IMR-90 (cell line): ENCODE measurements at regions not wholly inside any gene's neighbourhood (a gene's known extent, or its start where the extent isn't known, plus 50 kb on each side); places are given as distances from the start of the nearest gene placed in this dataset.

Experiments
- ATAC-seq: fragments of 200-7000 bp; cut with Tn5 transposase; 2 replicates; pipeline ENCODE4 v1.9.1; 2020; ENCODE audit warnings: low read depth, mild to moderate bottlenecking, moderate library complexity
- BruUV-seq: library from RNA; stranded (reverse); fragments of 400-500 nt; replicated peaks from 2 replicates; lab custom pipeline; 2021; lab: Mats Ljungman, UMichigan
- CTCF ChIA-PET: fragments of 300-600 bp; formaldehyde crosslinking; extraction: SDS; loops from one replicate; lab custom pipeline; 2021; ENCODE audit warnings: antibody characterized with exemption; lab: Yijun Ruan, JAX
- POLR2A ChIA-PET: fragments of 300-600 bp; sonication (Branson Sonifier 250); formaldehyde crosslinking; loops from one replicate; lab custom pipeline; 2022; ENCODE audit warnings: antibody characterized with exemption; ENCODE audit not compliant: unreplicated experiment; lab: Charles Lee
- DNase-seq: peaks from one replicate; pipeline ENCODE4 v3.0.0; 2013
- H2AFZ ChIP-seq: replicated peaks from 2 replicates; pipeline ENCODE3; 2013; ENCODE audit warnings: low read length, mild to moderate bottlenecking; ENCODE audit not compliant: poor library complexity
- H2AK5ac ChIP-seq: 2 replicates; pipeline ENCODE4 v1.6.1; 2013; ENCODE audit warnings: low read depth, low read length, inconsistent platforms
- H2AK9ac ChIP-seq: replicated peaks from 2 replicates; pipeline ENCODE3; 2013; ENCODE audit warnings: mild to moderate bottlenecking, low read depth, low read length, moderate library complexity; ENCODE audit not compliant: poor library complexity
- H2BK120ac ChIP-seq: 2 replicates; pipeline ENCODE4 v1.6.1; 2013; ENCODE audit warnings: low read depth, low read length, inconsistent platforms
- H2BK15ac ChIP-seq: 3 replicates; pipeline ENCODE4 v1.6.1; 2013; ENCODE audit warnings: low read depth, low read length, inconsistent platforms
- H2BK20ac ChIP-seq: 2 replicates; pipeline ENCODE4 v1.6.1; 2013; ENCODE audit warnings: low read depth, mild to moderate bottlenecking, inconsistent platforms, low read length, moderate library complexity
- H2BK5ac ChIP-seq: 2 replicates; pipeline ENCODE4 v1.6.1; 2013; ENCODE audit warnings: mild to moderate bottlenecking, low read depth, low read length, inconsistent platforms; ENCODE audit not compliant: poor library complexity, severe bottlenecking
- H3K14ac ChIP-seq: replicated peaks from 2 replicates; pipeline ENCODE4 v1.6.1; 2013; ENCODE audit warnings: low read depth, low read length, inconsistent platforms
- H3K18ac ChIP-seq: 2 replicates; pipeline ENCODE4 v1.6.1; 2013; ENCODE audit warnings: low read depth, low read length, control low read depth
- H3K23ac ChIP-seq: 2 replicates; pipeline ENCODE4 v1.6.1; 2013; ENCODE audit warnings: low read depth, low read length, inconsistent platforms
- H3K27ac ChIP-seq: 2 replicates; pipeline ENCODE4 v1.5.1; 2013; ENCODE audit warnings: mild to moderate bottlenecking, control low read depth, low read length; ENCODE audit not compliant: insufficient read depth
- H3K27me3 ChIP-seq: 2 replicates; pipeline ENCODE4 v1.6.1; 2013; ENCODE audit warnings: low read length; ENCODE audit not compliant: control insufficient read depth, insufficient read depth
- H3K36me3 ChIP-seq: 2 replicates; pipeline ENCODE4 v1.6.1; 2013; ENCODE audit warnings: low read length, mixed read lengths; ENCODE audit not compliant: control insufficient read depth, insufficient read depth
- H3K4ac ChIP-seq: 2 replicates; pipeline ENCODE4 v1.6.1; 2013; ENCODE audit warnings: low read depth, low read length, inconsistent platforms
- H3K4me1 ChIP-seq: 2 replicates; pipeline ENCODE4 v1.6.1; 2013; ENCODE audit warnings: low read length, mixed read lengths; ENCODE audit not compliant: control insufficient read depth, insufficient read depth
- H3K4me2 ChIP-seq: 2 replicates; pipeline ENCODE4 v1.6.1; 2013; ENCODE audit warnings: low read depth, mild to moderate bottlenecking, control low read depth, low read length, moderate library complexity
- H3K4me3 ChIP-seq: 2 replicates; pipeline ENCODE4 v1.5.1; 2013; ENCODE audit warnings: low read depth, mild to moderate bottlenecking, control low read depth, low read length, moderate library complexity; ENCODE audit not compliant: insufficient read depth
- H3K56ac ChIP-seq: 2 replicates; pipeline ENCODE4 v1.6.1; 2013; ENCODE audit warnings: low read length, inconsistent platforms; ENCODE audit not compliant: insufficient read depth; ENCODE audit errors: extremely low read depth
- H3K79me1 ChIP-seq, 2 experiments: 2 replicates each; pipeline ENCODE4 v1.6.1; 2013; ENCODE audit warnings: low read length in 2 of 2, inconsistent platforms in 1 of 2, low read depth in 1 of 2
- H3K9ac ChIP-seq: 2 replicates; pipeline ENCODE4 v1.6.1; 2013; ENCODE audit warnings: low read depth, low read length, control low read depth
- H3K9me1 ChIP-seq: 2 replicates; pipeline ENCODE4 v1.6.1; 2013; ENCODE audit warnings: low read length, inconsistent platforms; ENCODE audit not compliant: insufficient read depth
- H3K9me3 ChIP-seq: 2 replicates; pipeline ENCODE4 v1.6.1; 2013; ENCODE audit warnings: low read length; ENCODE audit not compliant: control insufficient read depth, insufficient read depth
- H4K20me1 ChIP-seq: 2 replicates; pipeline ENCODE4 v1.6.1; 2013; ENCODE audit warnings: low read length, inconsistent platforms; ENCODE audit not compliant: insufficient read depth
- H4K5ac ChIP-seq: 2 replicates; pipeline ENCODE4 v1.6.1; 2013; ENCODE audit warnings: mild to moderate bottlenecking, low read depth, low read length, control low read depth
- H4K8ac ChIP-seq, 2 experiments: 2 replicates each; pipeline ENCODE4 v1.6.1; 2013; ENCODE audit warnings: low read depth in 2 of 2, low read length in 2 of 2, control low read depth in 1 of 2, inconsistent platforms in 1 of 2
- H4K91ac ChIP-seq: 2 replicates; pipeline ENCODE4 v1.6.1; 2013; ENCODE audit warnings: low read depth, low read length, inconsistent platforms; ENCODE audit not compliant: insufficient read depth
- BHLHE40 ChIP-seq: fragments of 150-350 bp; IDR thresholded peaks from 2 replicates; pipeline ENCODE4 v1.6.1; 2016; ENCODE audit warnings: mild to moderate bottlenecking, low read depth, low read length
- CEBPB ChIP-seq: IDR thresholded peaks from 2 replicates; pipeline ENCODE4 v1.6.1; 2012; ENCODE audit warnings: low read depth, low read length, improper control_type of control experiment
- CHD1 ChIP-seq: IDR thresholded peaks from 2 replicates; pipeline ENCODE4 v1.6.1; 2012; ENCODE audit warnings: low read depth, low read length, improper control_type of control experiment
- FOS ChIP-seq: fragments of 150-350 bp; IDR thresholded peaks from 2 replicates; pipeline ENCODE4 v1.6.1; 2016; ENCODE audit warnings: low read depth, low read length
- MAFK ChIP-seq: IDR thresholded peaks from 2 replicates; pipeline ENCODE4 v1.6.1; 2012; ENCODE audit warnings: low read depth, low read length, improper control_type of control experiment
- MAZ ChIP-seq: IDR thresholded peaks from 2 replicates; pipeline ENCODE4 v1.6.1; 2012; ENCODE audit warnings: low read depth, mild to moderate bottlenecking, low read length, improper control_type of control experiment, moderate library complexity, borderline replicate concordance
- MXI1 ChIP-seq: IDR thresholded peaks from 2 replicates; pipeline ENCODE4 v1.6.1; 2012; ENCODE audit warnings: low read depth, mild to moderate bottlenecking, low read length, moderate library complexity, borderline replicate concordance
- NFE2L2 ChIP-seq: fragments of 150-350 bp; IDR thresholded peaks from 2 replicates; pipeline ENCODE4 v1.6.1; 2016; ENCODE audit warnings: low read depth, mild to moderate bottlenecking, low read length
- POLR2A ChIP-seq: IDR thresholded peaks from 2 replicates; pipeline ENCODE4 v1.6.1; 2012; ENCODE audit warnings: mild to moderate bottlenecking, low read depth, low read length
- RAD21 ChIP-seq: IDR thresholded peaks from 2 replicates; pipeline ENCODE4 v1.6.1; 2012; ENCODE audit warnings: low read length, improper control_type of control experiment
- RCOR1 ChIP-seq: IDR thresholded peaks from 2 replicates; pipeline ENCODE4 v1.6.1; 2012; ENCODE audit warnings: mild to moderate bottlenecking, low read length, improper control_type of control experiment; ENCODE audit not compliant: insufficient replicate concordance
- RFX5 ChIP-seq: IDR thresholded peaks from 2 replicates; pipeline ENCODE4 v1.8.0; 2012; ENCODE audit warnings: low read depth, mild to moderate bottlenecking, low read length, moderate library complexity
- SMC3 ChIP-seq: fragments of 150-350 bp; IDR thresholded peaks from 2 replicates; pipeline ENCODE4 v1.6.1; 2016; ENCODE audit warnings: low read depth, mild to moderate bottlenecking, antibody characterized with exemption, low read length, moderate library complexity
- WGBS, 2 experiments: methylation state at CpG; one replicate each; pipeline versions ENCODE4 v1.1.5 to v1.1.7; 2013; ENCODE audit warnings: missing lambda C conversion rate in 2 of 2; ENCODE audit not compliant: insufficient read length in 1 of 2; ENCODE audit errors: extremely low coverage in 2 of 2; 5-methylcytosine and 5-hydroxymethylcytosine counted together
- dilution Hi-C: fragments of 300-500 bp; cut with HindIII; formaldehyde crosslinking; loops from one replicate; pipeline ENCODE4 v1.14.3; 2018; ENCODE audit warnings: low sequenced_read_pairs; ENCODE audit not compliant: unreplicated experiment
- in situ Hi-C: fragments of 300-500 bp; cut with MboI; formaldehyde crosslinking; loops from 3 replicates; pipeline ENCODE4 v1.14.3; 2019; ENCODE audit warnings: low sequenced_read_pairs, inconsistent platforms, mixed read lengths
- intact Hi-C: fragments of 100-400 bp; cut with micrococcal nuclease; formaldehyde crosslinking; loops from 2 replicates; pipeline ENCODE4 v1.10.0; 2022
- TF ChIP-seq, protein P1 (sequence below): fragments of 150-350 bp; IDR thresholded peaks from 2 replicates; pipeline ENCODE4 v1.6.1; 2016; ENCODE audit warnings: low read depth, mild to moderate bottlenecking, low read length, moderate library complexity, borderline replicate concordance
- TF ChIP-seq, protein P2 (sequence below): fragments of 150-350 bp; IDR thresholded peaks from 2 replicates; pipeline ENCODE4 v1.6.1; 2017; ENCODE audit warnings: mild to moderate bottlenecking, antibody characterized with exemption, low read length, low read depth
- TF ChIP-seq, protein P3 (sequence below): conservative IDR thresholded peaks from 2 replicates; pipeline ENCODE4 v1.5.1; 2012; ENCODE audit warnings: mild to moderate bottlenecking, low read depth, low read length, improper control_type of control experiment

DNA sequence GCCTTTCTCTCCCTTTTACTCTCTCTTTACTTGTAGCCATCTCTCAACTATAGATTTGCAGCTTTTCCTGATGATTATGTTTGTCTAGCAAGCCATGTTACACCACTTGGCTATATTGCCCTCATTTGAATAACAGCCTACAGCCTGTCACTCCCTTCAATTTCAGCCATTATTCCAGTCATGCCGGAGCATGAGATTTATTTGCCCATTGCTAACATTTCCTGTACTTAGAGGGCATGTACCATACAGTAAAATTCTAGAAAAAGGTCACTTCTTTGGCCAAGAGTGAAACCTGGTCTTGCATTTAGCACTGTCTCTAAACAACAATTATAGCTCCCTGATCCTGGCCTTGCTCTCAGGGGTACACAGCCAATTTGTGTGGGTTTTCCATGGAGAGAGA lies 221.7 kb upstream of the TMC3 start:
- TF ChIP-seq RCOR1: no peak
- no peak for TF ChIP-seq FOS
- no peak for TF ChIP-seq RAD21
- TF ChIP-seq, protein P1, sequence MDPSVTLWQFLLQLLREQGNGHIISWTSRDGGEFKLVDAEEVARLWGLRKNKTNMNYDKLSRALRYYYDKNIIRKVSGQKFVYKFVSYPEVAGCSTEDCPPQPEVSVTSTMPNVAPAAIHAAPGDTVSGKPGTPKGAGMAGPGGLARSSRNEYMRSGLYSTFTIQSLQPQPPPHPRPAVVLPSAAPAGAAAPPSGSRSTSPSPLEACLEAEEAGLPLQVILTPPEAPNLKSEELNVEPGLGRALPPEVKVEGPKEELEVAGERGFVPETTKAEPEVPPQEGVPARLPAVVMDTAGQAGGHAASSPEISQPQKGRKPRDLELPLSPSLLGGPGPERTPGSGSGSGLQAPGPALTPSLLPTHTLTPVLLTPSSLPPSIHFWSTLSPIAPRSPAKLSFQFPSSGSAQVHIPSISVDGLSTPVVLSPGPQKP: no peak
- TF ChIP-seq, protein P2, sequence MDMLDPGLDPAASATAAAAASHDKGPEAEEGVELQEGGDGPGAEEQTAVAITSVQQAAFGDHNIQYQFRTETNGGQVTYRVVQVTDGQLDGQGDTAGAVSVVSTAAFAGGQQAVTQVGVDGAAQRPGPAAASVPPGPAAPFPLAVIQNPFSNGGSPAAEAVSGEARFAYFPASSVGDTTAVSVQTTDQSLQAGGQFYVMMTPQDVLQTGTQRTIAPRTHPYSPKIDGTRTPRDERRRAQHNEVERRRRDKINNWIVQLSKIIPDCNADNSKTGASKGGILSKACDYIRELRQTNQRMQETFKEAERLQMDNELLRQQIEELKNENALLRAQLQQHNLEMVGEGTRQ: no peak
- TF ChIP-seq POLR2A: no peak
- TF ChIP-seq CEBPB: no peak
- TF ChIP-seq RFX5: no peak
- no peak for TF ChIP-seq NFE2L2
- no peak for TF ChIP-seq CHD1
- TF ChIP-seq BHLHE40: no peak
- TF ChIP-seq SMC3: no peak
- no peak for TF ChIP-seq MXI1
- TF ChIP-seq MAFK: no peak
- TF ChIP-seq, protein P3, sequence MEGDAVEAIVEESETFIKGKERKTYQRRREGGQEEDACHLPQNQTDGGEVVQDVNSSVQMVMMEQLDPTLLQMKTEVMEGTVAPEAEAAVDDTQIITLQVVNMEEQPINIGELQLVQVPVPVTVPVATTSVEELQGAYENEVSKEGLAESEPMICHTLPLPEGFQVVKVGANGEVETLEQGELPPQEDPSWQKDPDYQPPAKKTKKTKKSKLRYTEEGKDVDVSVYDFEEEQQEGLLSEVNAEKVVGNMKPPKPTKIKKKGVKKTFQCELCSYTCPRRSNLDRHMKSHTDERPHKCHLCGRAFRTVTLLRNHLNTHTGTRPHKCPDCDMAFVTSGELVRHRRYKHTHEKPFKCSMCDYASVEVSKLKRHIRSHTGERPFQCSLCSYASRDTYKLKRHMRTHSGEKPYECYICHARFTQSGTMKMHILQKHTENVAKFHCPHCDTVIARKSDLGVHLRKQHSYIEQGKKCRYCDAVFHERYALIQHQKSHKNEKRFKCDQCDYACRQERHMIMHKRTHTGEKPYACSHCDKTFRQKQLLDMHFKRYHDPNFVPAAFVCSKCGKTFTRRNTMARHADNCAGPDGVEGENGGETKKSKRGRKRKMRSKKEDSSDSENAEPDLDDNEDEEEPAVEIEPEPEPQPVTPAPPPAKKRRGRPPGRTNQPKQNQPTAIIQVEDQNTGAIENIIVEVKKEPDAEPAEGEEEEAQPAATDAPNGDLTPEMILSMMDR: no peak
- TF ChIP-seq MAZ: no peak
- H3K23ac ChIP-seq: no peak overlapping the region
- H3K36me3 ChIP-seq: no peaks in the 10 kb centered on the region
- H2AK9ac ChIP-seq: no peak overlapping the region
- no peak overlapping the region for H3K14ac ChIP-seq
- no peak overlapping the region for H2AK5ac ChIP-seq
- no peaks in the 10 kb centered on the region for H3K9me1 ChIP-seq
- H3K4me1 ChIP-seq: no peaks in the 10 kb centered on the region
- H3K27me3 ChIP-seq: no peaks in the 10 kb centered on the region
- H2BK5ac ChIP-seq: no peak overlapping the region
- no peak overlapping the region for H4K8ac ChIP-seq
- no peak overlapping the region for H4K5ac ChIP-seq
- no peak overlapping the region for H2AFZ ChIP-seq
- H3K27ac ChIP-seq: no peak overlapping the region
- in situ Hi-C loops: no loop called here
- ATAC-seq (no peak), DNase-seq (no peak)
- dilution Hi-C loops: no loop called here
- H2BK15ac ChIP-seq: no peak overlapping the region
- no peak overlapping the region for H2BK120ac ChIP-seq
- no peak overlapping the region for H3K9ac ChIP-seq
- WGBS, 2 experiments: no CpG with 5 or more reads among the region's 1 CpG
- H2BK20ac ChIP-seq: no peak overlapping the region
- H3K4me3 ChIP-seq: no peak overlapping the region
- H3K9me3 ChIP-seq: no peaks in the 10 kb centered on the region
- POLR2A ChIA-PET: interaction anchor here (0.6 kb wide), 1 partner anchor 149 kb away, joined by 4 read pairs; no protein-coding TSS in a partner anchor
- H4K91ac ChIP-seq: no peak overlapping the region
- H3K4ac ChIP-seq: no peak overlapping the region
- CTCF ChIA-PET: no interaction called here
- BruUV-seq: no TSS peak
- H3K79me1 ChIP-seq: no peaks in the 10 kb centered on the region
- no peak overlapping the region for H3K4me2 ChIP-seq
- H4K20me1 ChIP-seq: no peaks in the 10 kb centered on the region
- intact Hi-C loops: no loop called here
- H3K18ac ChIP-seq: no peak overlapping the region
- no peak overlapping the region for H3K56ac ChIP-seq
